ENCODE measurements at regions not wholly inside any gene's neighbourhood (a gene's known extent, or its start where the extent isn't known, plus 50 kb on each side); places are given as distances from the start of the nearest gene placed in this dataset.

GRCh38 chr2:67559156-67559555 lies 162.0 kb downstream of the ETAA1 start:
- H3K4me1 ChIP-seq (ENCODE audit: control insufficient read depth in 1 of 2, insufficient read depth in 2 of 2, low read length in 2 of 2), result no peaks in the 10 kb centered on the region
- no peaks in the 10 kb centered on the region for H3K27me3 Mint-ChIP-seq (ENCODE audit: low read depth in 3 of 3)
- no peaks in the 10 kb centered on the region for H4K20me1 ChIP-seq (ENCODE audit: insufficient read depth, low read length)
- peaks cover 0 to 11% (median 3%) of the 10 kb centered on the region in 7 donors for H3K9me3 Mint-ChIP-seq
- no peak for DNase-seq
- no peak overlapping the region for H3K4me3 ChIP-seq (replicated peaks in 1 of 3; ENCODE audit: low read depth in 2 of 3, low read length in 3 of 3)
- no peaks in the 10 kb centered on the region for H3K79me2 ChIP-seq (ENCODE audit: insufficient read depth, low read length)
- TF ChIP-seq CTCF (IDR thresholded peaks at IDR 0.05), result no peak
- intact Hi-C loops (cut with micrococcal nuclease), result no loop called here
- no peaks in the 10 kb centered on the region for H3K9me3 ChIP-seq (replicated peaks in 1 of 2; ENCODE audit: control insufficient read depth in 1 of 2, insufficient read depth in 1 of 2, low read length in 2 of 2)
- no peak overlapping the region for H3K4me2 ChIP-seq (replicated peaks; ENCODE audit: extremely low read depth, low read length, poor library complexity, severe bottlenecking)
- H3K27me3 ChIP-seq (ENCODE audit: control insufficient read depth in 2 of 2, insufficient read depth in 2 of 2, low read length in 2 of 2), result no peaks in the 10 kb centered on the region
- H3K36me3 ChIP-seq (replicated peaks in 1 of 2; ENCODE audit: control insufficient read depth in 1 of 2, insufficient read depth in 2 of 2, low read length in 2 of 2), result no peaks in the 10 kb centered on the region
- no peak overlapping the region for H3K9ac ChIP-seq (ENCODE audit: insufficient read depth, low read length, poor library complexity, severe bottlenecking)
- no peaks in the 10 kb centered on the region for H3K36me3 Mint-ChIP-seq
- WGBS (ENCODE audit: insufficient coverage), result 67% methylated on average over 1 of the region's 3 CpGs
- no peak overlapping the region for H3K27ac Mint-ChIP-seq
- no peak overlapping the region for H3K4me3 Mint-ChIP-seq
- H2AFZ ChIP-seq (ENCODE audit: insufficient read depth, low read depth, low read length, poor library complexity, severe bottlenecking), result no peak overlapping the region
- H3K4me1 Mint-ChIP-seq, result no peaks in the 10 kb centered on the region
- H3K27ac ChIP-seq (ENCODE audit: low read depth in 1 of 2, low read length in 2 of 2), result no peak overlapping the region

GRCh38 chr2:67560771-67561456 lies 163.8 kb downstream of the ETAA1 start:
- intact Hi-C loops (cut with micrococcal nuclease), result no loop called here
- H3K27me3 Mint-ChIP-seq (ENCODE audit: low read depth in 3 of 3), result no peaks in the 10 kb centered on the region
- no CpG with 5 or more reads among the region's 4 CpGs for WGBS (ENCODE audit: insufficient coverage)
- H3K27ac Mint-ChIP-seq, result no peak overlapping the region
- Histone ChIP-seq H3K27me3 (ENCODE audit: control insufficient read depth in 2 of 2, insufficient read depth in 2 of 2, low read length in 2 of 2) (no peaks in the 10 kb centered on the region), H3K9ac (ENCODE audit: insufficient read depth, low read length, poor library complexity, severe bottlenecking) (no peak overlapping the region), H2AFZ (ENCODE audit: insufficient read depth, low read depth, low read length, poor library complexity, severe bottlenecking) (no peak overlapping the region), H3K4me3 (replicated peaks in 1 of 3; ENCODE audit: low read depth in 2 of 3, low read length in 3 of 3) (no peak overlapping the region), H3K79me2 (ENCODE audit: insufficient read depth, low read length) (no peaks in the 10 kb centered on the region), H4K20me1 (ENCODE audit: insufficient read depth, low read length) (no peaks in the 10 kb centered on the region), H3K4me1 (ENCODE audit: control insufficient read depth in 1 of 2, insufficient read depth in 2 of 2, low read length in 2 of 2) (no peaks in the 10 kb centered on the region), H3K36me3 (replicated peaks in 1 of 2; ENCODE audit: control insufficient read depth in 1 of 2, insufficient read depth in 2 of 2, low read length in 2 of 2) (no peaks in the 10 kb centered on the region), H3K27ac (ENCODE audit: low read depth in 1 of 2, low read length in 2 of 2) (no peak overlapping the region), H3K4me2 (replicated peaks; ENCODE audit: extremely low read depth, low read length, poor library complexity, severe bottlenecking) (no peak overlapping the region), H3K9me3 (replicated peaks in 1 of 2; ENCODE audit: control insufficient read depth in 1 of 2, insufficient read depth in 1 of 2, low read length in 2 of 2) (no peaks in the 10 kb centered on the region)
- DNase-seq, result no peak
- H3K4me3 Mint-ChIP-seq, result no peak overlapping the region
- no peak for TF ChIP-seq CTCF (IDR thresholded peaks at IDR 0.05)
- H3K4me1 Mint-ChIP-seq, result no peaks in the 10 kb centered on the region
- H3K36me3 Mint-ChIP-seq, result no peaks in the 10 kb centered on the region
- peaks cover 0 to 8% (median 1%) of the 10 kb centered on the region in 7 donors for H3K9me3 Mint-ChIP-seq
